GM18498 (cell line): ENCODE measurements at regions not wholly inside any gene's neighbourhood (a gene's known extent, or its start where the extent isn't known, plus 50 kb on each side); places are given as distances from the start of the nearest gene placed in this dataset.
"Not testable (repeated sequence)": the region's sequence is repeated elsewhere in the genome, so short reads cannot be mapped to it uniquely, and the experiment has no call there.

Source experiments
- ATAC-seq: cut with Tn5 transposase; IDR thresholded peaks from one replicate; pipeline ENCODE4 v1.9.1; 2021; ENCODE audit warnings: mild to moderate bottlenecking, moderate library complexity; ENCODE audit not compliant: unreplicated experiment

- ATAC-seq = no peak
These were observed 702.9 kb downstream of the TENT5A start for GRCh38 chr6:81049425-81050042.

- ATAC-seq = no peak
These were observed 721.1 kb downstream of the TENT5A start for GRCh38 chr6:81031416-81031815.

- no peak for ATAC-seq
These were observed 726.4 kb downstream of the TENT5A start for GRCh38 chr6:81026041-81026553.

DNA sequence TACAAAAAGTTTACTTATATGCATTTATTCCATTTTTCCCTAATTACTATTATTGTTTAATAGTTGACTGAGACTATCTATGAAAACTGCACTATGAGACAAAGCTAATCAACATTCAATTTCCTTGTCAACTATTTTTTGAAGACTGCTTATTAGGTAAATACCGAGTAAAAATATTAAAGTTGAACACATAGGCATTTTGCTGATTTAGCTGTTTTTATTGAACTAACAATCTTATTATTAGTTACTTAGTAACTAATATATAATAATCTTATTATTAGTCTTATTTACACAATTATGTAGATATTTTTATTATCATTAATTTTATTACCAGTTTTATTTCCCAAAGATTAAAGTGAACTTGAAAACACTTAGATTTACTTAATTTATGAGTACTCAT is 728.8 kb downstream of the TENT5A start:
- ATAC-seq = no peak

- ATAC-seq = no peak
These were observed 729.4 kb downstream of the TENT5A start for GRCh38 chr6:81023007-81023582.

DNA sequence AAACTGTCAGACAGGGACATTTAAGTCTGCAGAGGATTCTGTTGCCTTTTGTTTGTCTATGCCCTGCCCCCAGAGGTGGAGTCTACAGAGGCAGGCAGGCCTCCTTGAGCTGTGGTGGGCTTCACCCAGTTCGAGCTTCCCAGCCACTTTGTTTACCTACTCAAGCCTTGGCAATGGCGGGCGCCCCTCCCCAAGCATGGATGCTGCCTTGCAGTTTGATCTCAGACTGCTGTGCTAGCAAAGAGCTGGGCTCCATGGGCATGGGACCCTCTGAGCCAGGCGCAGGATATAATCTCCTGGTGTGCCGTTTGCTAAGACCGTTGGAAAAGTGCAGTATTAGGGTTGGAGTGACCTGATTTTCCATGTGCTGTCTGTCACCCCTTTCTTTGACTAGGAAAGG is 734.9 kb downstream of the TENT5A start:
- ATAC-seq = not testable (repeated sequence)

DNA sequence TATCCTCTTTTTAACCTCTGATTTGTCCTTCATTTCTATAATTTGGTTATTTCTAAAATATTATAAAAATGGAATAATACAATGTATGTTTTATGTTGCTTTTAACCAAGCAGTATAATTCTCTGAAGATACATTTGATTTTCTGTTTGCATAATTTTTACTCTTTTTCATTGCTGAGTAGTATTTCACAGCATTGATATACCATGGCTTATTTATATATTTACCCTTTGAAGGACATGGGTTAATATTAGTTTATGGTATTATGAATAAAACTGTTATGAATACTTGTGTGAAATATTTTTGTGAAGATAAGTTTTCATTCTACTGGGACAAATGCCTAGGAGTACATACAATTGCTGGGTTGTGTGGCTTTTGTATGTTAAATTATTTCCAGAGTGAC is 748.6 kb downstream of the TENT5A start:
- no peak for ATAC-seq

DNA sequence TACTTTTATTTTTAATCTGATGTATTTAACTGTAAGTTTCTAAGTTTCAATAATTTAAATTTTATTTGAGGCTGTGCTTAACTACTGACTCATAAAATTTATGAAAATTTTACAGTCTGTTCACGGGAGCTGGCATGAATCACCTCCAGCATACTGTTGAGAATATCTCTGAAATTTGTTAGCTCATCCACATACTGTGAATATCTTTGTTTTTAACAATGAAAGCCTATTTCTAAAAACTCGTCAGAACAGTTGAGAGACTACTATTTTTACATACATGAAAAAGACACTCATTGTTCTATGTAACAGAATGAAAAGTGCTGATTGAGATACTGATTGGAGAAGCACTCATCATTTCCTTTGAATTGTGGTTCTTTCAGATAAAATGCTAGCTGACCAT is 749.3 kb downstream of the TENT5A start:
- no peak for ATAC-seq

DNA sequence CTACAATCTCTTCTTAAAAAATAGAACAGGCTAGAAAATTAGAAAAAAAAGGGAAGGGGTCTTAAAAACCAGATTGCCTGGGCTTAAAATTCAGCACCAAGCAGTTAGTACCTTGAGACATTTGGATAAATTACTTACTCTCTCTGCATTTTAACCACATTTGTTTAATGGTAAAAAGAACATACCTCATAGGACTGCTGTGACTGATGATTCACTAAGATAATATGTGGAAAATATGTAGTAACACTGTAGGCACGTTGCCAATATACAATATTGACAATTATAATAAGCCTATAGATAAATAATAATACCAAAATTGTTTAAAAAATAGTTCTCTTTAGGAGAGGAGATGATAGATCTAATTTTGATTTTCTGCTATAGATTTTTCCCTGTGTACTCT is 750.4 kb downstream of the TENT5A start:
- ATAC-seq = no peak

DNA sequence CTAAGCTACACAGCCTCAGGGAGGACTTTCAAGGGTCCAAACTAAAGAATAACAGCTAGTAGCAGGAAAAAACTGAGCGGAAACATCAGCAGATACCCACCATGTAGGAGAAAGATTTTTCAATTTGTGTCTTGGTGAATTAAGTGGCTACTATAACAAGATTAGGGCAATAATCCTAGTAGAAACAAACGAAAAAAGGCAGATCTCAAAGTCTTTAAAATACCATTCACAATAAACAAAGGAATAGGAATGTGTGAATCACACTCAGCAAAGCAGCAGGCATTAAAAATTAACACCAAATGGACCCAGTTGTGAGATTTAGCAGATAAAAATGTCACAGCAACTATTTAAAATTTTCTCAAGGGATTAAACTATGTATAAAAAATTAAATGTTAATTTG is 761.2 kb downstream of the TENT5A start:
- ATAC-seq = no peak

- no peak for ATAC-seq
These were observed 763.6 kb downstream of the TENT5A start for GRCh38 chr6:80988892-80989291.

GRCh38 chr6:80988286-80988685 is 764.2 kb downstream of the TENT5A start:
- no peak for ATAC-seq

DNA sequence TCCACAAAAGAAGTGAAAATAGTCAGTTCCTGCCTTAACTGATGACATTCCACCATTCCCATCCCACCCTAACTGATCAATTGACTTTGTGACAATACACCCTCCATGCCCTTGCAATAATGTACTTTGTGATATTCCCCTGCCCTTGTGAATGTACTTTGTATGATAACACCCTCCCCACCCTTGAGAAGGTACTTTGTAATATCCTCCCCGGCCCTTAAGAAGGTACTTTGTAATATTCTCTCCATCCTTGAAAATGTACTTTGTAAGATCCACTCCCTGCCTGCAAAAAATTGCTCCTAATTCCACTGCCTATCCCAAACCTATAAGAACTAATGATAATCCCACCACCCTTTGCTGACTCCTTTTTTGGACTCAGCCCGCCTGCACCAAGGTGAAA is 771.3 kb downstream of the TENT5A start:
- ATAC-seq = not testable (repeated sequence)

GRCh38 chr6:80976336-80976735 is 776.1 kb downstream of the TENT5A start:
- ATAC-seq = no peak

DNA sequence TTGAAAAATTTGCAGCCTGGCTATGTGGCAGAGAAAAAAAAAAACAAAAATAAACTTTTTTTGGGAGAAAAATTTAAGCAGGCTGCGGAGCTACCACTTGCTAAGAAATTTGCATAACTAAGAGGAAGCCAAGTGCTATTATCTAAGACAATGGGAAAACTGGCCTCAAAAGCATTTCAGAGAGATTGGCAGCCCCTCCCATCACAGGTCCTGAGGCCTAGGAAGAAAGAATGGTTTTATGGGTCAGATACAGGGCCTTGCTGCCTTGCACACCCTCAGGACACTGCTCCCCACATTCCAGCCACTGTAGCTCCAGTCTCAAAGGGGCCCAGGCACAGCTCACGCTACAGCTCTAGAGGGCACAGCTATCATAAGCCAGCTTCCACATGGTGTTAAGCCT is 777.9 kb downstream of the TENT5A start:
- ATAC-seq = no peak

DNA sequence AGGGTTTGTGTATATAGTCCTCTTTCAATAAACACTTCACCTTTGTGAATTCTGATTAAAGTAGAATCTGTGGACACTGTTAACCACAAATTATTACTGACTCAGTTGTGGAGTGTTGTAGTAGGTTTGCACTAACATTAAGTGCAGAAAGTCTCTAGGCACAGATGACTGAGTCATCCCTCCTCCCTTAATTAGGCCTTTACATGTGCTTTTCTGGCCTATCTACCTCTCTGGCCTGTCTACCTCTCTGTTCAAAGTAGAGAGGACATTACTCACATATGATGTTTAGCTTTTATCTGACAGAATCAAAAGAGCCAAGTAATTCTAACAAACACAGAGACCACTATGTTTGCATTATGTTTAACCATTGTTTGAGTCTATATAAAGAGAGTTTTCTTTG is 783.0 kb downstream of the TENT5A start:
- no peak for ATAC-seq

DNA sequence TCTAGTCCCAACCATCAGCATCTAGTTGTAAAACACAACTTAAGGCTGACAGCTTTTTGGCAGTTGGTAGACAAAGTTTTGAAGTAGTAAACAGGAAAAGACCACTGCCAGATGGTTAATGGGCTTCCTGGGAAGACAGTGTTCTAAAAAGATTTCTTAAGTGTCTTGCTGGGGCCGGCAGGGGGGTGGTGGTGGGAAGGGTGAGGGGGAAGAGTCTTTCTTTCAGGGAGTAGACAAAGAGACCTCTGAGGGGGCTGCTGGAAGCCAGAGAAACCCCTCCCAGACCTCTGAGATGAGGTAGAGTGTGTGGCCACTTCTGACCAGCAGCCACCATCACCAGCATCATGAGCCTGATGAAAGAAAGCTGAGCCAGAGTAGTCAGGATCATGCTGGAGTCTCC is 784.9 kb downstream of the TENT5A start:
- no peak for ATAC-seq

- ATAC-seq = no peak
These were observed 790.1 kb downstream of the TENT5A start for GRCh38 chr6:80962382-80962781.

DNA sequence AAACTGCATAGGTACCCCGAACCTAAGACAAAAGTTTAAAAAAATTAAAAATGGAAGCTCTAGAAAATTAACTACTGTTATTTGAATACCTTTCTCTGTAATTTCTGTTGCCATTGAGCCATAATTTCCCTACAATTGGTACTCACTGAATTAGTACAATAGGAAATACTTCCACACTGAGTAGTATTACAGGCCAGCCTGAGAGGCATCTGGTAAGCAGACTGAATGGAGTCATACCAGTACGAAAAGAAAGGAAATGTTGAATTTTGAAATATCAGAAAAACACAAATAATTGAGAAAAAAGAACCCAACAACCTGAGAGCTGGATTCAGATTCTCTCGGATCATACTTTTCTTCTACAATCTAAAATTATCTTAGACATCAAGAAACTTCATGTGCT is 791.3 kb downstream of the TENT5A start:
- ATAC-seq = no peak

GRCh38 chr6:80959034-80959433 is 793.4 kb downstream of the TENT5A start:
- ATAC-seq = no peak

- ATAC-seq = no peak
These were observed 795.6 kb downstream of the TENT5A start for GRCh38 chr6:80956898-80957297.

- not testable (repeated sequence) for ATAC-seq
These were observed 800.0 kb downstream of the TENT5A start for GRCh38 chr6:80952479-80952878.

- no peak for ATAC-seq
These were observed 806.1 kb downstream of the TENT5A start for GRCh38 chr6:80946402-80946801.
